ENCODE measurements at regions not wholly inside any gene's neighbourhood (a gene's known extent, or its start where the extent isn't known, plus 50 kb on each side); places are given as distances from the start of the nearest gene placed in this dataset.

DNA sequence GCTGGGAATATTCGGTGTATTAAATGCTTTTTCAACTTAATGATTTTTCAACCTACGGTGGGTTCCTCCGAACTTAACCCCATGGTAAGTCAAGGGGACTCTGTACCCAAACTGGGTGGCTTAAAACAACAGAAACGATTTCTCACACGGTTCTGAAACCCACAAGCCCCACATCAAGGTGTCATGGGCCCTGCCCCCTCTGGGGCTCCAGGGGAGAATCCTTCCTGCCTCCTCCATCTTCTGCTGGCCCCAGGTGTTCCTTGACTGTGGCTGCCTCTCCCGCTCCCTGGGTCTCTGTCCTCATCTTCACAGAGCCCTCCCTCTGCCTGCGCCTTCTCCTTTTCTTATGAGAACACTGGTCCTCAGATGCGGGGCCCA lies 301.3 kb upstream of the SALL3 start:
- no peak for DNase-seq (ENCODE audit: low read depth)

DNA sequence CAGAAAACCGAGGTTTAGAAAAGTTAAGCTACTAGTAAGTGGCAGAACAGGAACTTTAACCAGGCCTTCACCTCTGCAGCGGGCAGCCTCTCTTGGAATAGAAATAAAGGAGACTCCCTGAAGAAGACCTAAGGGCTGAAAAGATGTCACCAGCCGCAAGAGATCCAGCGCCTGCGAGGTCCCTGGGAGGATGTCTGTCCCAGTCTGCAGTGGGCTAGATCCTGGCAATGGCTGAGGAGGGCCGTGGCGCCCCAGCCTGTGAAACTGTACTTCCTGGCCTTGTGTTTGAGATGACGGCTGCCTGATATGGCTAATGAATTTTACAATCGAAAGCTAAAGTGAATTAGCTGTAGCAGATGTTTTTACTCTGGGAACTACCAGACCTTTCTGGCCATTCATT lies 300.6 kb upstream of the SALL3 start:
- DNase-seq (ENCODE audit: low read depth), result no peak

DNA sequence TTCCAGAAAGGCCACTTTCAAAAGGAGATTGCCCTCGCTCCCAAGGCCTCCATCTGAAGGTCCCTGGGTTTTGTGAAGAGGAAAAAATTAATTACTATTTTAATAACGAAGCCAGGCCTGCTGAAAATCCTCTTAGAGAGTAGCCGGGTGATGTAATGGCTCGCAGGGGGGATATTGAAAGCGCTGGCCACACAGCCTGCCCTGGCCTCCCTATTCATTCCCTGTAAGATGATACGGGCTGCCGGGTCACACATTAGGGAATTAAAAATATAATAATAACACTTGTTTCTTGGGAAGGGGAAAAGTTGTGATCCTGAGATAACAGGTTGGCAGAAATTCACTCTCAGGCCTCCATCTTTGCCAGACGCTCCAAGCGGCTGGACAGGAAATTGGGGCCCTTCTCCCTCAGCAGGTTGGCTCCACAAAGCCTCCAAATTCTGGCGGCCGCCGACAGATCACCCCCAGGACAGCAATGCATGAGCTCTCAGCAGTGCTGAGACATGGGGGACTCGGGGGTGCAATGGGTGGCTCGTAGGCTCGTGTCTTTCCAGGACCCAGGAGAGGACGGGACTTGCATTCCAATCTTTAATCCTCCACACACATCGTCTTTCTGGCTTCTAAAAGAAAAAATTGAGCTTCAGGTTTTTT lies 299.9 kb upstream of the SALL3 start:
- DNase-seq (ENCODE audit: low read depth), result no peak

DNA sequence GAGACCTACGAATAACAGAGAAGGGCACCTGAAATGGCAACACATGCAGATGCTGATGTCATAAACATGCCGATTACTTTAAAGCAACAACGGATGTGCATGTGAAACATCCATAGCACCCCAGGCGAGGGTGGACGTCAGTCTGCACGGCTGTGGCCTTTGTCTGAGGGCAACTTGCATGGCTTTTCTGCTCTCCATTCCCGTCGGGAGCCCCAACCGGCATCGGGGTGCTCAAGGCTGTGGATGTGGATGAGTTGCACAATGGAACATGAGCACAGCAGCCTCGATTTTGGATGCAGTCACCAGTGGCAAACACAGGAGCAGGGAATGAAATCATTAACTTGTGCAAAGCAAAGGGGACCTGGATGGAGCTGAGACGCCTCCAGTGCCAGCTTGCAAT lies 298.2 kb upstream of the SALL3 start:
- no peak for DNase-seq (ENCODE audit: low read depth)

DNA sequence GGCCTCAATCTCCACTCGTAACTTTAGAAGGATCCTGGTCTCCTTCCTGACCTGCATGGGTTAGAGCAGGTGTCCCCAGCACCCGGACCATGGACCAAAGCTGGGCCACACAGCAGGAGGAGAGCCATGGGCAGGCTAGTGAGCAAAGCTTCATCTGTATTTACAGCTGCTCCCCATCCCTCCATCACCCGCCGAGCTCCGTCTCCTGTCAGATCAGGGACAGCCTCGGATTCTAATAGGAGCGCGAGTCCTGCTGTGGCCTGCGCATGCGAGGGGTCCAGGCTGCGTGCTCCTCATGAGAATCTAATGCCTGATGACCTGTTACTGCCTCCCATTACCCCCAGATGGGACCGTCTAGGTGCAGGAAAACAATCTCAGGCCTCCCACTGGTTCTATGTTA lies 297.7 kb upstream of the SALL3 start:
- no peak for DNase-seq (ENCODE audit: low read depth)

DNA sequence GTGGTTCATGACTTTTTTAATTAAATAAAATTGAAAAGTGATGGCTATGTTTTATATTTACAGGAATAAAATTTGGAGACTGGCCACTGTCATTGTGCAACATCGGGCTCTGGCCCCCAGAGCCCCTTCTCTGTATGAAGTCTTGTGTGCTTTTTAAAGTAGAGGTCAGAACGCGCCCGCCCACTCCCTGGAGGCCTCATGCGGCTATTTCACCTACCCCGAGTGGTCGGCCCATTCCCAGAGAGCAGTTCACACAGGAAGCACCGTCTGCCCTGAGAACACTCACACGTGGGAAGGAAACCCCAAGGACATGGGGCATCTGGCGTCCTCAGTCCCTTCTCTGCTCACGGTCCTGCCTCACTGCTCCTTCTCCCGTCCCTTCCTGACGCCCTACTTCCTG lies 296.9 kb upstream of the SALL3 start:
- DNase-seq (ENCODE audit: low read depth), result no peak

DNA sequence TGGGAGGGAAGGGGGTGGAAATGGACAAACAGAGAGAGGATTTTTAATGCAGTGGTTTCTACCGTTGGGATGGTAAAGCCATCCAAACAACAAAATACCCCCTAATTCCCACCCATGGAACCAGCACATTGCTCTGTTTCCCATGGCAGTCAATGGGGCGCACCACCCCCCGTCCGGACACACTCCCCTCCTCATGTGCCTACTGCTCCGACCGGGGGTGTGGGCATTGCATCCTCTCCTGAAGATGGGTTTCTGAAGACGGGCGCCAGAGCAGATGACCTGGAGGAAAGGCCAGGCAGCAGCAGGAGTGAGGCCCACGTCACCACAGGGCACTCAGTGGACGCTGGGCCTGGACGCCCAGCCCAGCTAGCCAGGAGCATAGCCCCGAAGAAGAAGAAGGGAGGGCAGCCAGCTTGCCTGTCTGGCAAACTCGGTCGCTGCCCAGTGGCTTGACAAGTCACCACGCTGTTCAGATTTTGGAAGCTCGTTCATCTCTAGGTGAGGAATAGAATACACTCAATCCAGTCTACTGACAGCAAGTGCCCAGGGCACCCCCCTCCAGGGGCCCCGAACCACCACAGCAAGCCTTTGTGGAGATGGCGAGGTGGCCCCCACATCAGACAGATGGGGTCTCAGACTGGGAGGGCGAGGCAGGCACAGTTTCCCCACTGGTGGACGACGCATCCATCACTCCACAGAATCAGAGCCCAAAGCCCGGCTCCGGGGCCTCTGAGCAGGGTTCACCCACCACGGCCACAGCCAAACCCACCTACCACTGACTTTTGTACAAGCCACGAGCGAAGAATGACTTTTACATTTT lies 296.2 kb upstream of the SALL3 start:
- DNase-seq (ENCODE audit: low read depth), result no peak

DNA sequence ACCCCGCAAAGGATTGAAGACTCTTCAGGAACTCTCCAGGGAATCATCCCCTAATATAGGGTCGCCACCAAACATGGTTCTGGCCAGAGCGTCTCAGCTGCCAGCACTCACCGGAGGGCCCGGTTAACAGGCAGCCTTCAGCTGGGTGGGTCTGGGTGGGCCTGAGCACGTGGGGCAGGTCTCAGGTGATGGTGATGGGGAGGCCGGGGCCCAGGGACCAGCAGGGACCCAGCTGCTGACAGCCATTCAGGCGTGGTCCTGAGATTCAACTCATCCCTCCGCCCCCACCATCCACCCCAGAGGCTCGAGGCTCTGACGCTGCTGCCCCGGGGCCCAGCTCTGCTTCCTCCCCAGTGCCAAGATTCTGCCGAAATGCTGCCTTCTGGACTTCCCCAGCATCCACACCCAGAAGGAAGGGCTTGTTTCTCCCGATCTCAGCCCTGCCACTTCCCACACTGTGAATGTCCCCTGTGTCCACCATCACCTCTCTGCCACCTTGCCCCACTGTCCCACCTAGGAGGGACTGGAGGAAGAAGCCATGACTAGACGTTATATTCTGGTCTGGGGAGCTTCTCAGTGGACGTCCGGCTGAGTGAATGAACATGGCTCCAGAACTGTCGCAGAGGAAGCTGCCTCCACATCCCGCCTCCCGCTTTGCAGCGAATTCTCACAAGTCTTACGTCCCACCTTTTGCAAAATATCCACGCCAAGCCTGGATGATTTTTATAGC lies 294.2 kb upstream of the SALL3 start:
- DNase-seq (ENCODE audit: low read depth), result no peak

DNA sequence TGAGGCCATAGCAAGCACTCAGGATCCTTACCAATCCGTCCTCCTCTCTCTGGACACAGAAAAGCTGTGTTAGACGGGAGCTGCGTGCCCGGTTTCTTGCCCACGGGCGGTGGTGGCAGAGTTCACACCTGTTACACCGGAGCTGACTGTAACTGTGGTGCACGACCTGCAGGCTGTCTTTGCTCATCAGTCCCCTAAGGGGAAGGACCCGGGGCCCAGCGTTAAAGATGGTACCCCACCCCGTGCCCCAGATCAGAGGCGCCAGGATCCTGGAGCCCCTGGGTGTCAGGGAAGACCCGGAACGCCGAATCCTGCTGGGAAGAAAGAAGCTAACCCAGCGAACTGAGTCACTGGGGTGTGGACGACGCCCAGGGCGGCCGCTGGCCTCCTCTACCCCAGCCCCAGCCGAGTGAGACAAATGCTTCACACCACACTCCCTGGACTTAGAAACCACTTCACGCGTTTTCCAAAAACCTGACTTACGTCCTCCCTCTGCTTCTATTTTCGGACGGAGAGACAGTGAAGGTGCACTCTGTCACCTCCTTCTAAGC lies 293.6 kb upstream of the SALL3 start:
- no peak for DNase-seq (ENCODE audit: low read depth)

DNA sequence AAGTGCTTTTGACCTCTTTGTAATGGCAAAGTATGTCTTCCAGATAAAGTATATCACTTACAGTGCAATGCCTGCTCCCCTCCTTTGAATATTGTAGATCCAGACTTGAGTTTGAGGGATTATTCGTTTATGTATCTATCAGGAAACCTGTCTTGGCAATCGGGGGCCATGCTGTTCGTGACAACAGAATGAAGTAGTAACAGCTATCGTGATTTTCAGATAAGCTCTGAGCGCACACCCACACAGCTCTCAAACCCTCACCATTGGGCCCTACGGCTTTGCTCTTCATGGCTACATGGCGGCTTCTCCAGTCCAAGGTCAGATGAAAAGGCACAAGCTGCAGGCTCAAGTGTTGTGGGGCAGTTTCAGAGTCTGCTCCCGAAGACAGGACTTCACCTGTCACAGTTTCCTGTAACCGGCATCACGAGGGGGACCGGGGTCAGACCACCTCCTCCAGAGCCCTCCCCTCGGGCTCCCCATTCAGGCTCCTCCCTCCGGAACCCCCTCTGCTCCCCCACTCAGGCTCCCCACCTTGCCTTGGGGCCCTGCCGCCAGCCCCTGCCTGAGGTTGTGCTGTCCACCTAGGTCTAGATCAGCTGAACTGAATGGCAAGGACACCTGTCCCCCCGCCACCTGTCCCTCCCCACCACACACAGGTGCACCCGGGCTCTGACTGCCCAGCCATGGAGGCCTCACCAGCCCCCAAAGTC lies 292.5 kb upstream of the SALL3 start:
- DNase-seq (ENCODE audit: low read depth), result no peak

DNA sequence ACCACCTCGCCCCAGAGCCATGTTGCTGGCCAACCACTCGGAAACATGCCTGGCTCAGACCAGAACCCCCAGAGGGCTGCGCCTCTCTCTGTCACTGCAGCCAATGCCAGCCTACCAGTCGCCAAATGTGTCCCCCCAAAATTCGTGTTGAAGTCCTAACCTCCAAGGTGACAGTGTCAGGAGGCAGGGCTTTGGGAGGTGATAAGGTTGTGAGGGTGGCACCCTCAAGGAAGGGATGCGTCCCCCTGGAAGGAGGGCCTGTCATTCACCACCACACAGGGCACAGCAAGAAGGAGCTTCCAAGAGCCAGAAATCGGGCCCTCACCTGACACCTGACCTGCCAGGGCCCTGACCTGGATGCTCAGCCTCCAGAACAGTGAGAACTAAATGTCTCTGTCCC lies 291.9 kb upstream of the SALL3 start:
- DNase-seq (ENCODE audit: low read depth), result no peak

DNA sequence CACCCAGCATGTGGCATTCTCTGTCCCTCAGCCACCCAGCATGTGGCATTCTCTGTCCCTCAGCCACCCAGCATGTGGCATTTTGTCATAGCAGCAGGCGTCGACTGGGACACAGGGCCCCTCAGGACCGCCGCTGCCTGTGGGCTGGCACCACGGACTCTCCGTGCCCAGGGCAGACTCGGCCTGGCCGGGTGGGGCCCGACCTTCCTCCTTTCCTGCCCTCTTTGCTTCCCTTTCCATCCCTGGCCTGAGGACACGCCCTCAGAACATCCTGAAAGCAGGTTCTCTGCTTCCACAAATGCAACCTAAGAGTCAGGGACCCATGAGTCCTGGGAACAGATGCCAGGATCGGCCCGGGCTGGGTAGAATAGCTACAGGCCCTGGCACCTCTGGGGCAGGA lies 291.4 kb upstream of the SALL3 start:
- no peak for DNase-seq (ENCODE audit: low read depth)

DNA sequence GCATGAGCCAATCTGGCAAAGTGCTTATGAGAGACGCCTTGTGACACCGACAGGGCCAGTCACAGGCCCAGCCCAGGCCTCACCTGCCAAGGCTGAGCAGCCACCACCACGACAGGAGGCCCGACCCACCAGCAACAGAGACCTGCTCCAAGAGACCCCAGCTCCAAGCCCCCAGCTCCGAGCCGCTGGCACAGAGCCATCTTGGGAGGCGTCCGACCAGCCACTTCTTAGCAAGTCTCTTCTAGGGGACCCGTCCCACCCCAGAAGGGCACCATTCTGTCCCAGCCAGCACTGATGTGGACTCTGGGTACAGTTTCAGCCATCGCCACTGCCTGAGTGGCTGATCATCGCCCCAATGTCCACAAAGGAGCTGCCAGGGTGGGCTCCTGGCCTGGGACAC lies 290.7 kb upstream of the SALL3 start:
- DNase-seq (ENCODE audit: low read depth), result no peak

DNA sequence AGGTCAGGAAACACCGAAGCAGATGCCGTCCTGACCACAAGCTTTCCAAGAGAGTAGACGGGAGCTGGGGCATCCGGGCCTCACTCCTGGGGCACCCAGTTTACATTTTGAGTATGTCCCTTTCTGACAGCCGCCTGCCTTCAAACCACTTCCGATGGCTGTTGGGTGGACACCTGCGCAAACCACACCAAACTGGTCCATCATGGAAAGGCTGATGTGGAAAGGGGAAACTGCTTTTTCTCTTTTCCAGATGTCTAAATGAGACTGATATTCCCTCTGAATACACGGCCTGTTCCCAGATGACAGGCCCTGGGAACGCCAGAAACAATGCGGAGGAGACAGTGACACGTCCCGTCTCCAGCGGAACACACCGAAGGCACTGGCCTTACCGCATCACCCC lies 290.0 kb upstream of the SALL3 start:
- no peak for DNase-seq (ENCODE audit: low read depth)

DNA sequence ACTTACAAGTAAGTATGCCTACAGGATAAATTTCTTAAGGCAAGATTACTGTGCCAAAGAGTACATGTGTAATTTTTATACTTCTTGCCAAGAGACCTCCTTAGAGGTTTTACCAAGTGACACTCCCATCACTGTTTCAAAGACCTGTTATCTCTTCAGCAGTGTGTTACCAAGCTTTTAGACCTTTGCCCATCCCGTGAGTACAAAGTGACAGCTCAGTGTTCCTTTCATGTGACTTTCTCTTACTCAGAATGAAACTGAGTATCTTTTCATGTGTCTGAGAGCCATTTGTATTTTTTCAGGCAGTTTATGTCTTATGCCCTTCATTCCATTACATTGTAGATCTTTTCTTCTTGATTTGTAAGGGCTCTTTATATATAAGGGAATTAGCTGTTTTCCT lies 287.5 kb upstream of the SALL3 start:
- no peak for DNase-seq (ENCODE audit: low read depth)

DNA sequence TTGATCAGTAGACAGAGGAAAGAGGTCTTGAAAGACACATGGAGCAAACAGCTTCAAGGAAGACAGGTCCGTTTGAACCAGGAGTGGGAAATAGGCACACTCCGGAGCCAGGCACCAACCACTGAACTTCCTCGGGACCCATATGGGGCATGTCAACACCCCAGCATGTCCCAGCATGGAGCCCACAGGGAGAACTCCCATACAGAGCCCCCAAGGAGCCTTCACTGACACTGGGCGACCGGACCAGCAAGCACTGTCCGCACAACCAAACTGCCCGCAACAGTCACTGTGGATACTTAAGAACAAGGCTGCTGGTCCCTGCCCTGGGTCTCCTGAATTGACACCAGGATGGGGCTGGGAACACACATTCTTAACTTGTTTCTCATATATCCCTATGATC lies 286.2 kb upstream of the SALL3 start:
- no peak for DNase-seq (ENCODE audit: low read depth)

DNA sequence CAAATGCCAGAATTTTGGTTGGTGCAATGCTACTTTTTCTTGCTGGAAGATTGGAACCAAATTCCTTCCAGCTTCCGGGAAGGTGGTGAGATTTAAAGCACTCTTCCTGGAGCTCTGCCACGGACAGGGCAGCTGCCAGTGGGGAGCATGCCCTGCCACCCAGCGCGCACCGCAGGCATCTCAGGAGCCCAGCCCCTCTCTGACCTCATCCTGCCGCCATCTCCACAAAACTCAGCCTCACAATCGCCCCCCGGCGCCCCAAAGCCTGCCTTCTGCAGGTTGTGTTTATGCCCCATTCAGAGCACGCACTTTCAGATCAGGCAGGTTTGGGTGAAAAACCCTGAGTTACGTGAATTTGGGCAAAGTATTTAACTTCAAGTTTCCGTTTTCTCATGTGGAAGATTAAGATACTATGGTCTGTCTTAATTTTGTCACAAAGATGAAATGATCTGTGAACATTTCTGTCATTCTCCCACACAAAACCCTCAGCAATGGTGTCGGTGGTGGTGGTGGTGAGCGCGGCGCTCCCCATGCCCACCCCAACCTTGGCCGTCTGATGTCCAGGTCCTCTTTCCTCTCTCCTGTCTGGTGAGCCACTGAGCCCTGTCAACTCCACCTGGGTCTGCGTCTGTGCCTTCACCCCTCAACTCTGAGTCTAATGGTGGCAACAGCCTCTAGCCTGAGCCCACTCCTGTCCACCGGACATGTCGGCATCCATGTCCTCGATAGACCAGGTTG lies 282.8 kb upstream of the SALL3 start:
- DNase-seq (ENCODE audit: low read depth), result no peak

DNA sequence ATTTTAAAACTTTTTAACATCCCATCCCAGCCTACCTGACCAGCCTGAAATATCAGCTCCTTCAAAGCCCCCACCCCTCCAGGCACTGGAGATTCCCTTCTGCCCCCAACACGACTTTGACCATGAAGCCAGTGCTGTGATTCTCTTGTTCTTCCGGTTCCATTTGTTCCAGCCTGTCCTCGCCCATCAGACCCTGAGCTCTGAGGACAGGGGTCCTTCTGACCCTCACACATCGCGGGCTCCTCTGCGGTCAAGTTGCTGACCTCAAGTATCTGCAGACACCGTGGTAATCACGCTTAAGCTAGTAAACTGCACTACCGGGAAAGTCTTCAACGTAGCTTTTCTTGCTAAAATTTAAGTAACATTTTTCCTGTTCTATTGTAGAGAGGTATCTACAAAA lies 282.2 kb upstream of the SALL3 start:
- DNase-seq (ENCODE audit: low read depth), result no peak

DNA sequence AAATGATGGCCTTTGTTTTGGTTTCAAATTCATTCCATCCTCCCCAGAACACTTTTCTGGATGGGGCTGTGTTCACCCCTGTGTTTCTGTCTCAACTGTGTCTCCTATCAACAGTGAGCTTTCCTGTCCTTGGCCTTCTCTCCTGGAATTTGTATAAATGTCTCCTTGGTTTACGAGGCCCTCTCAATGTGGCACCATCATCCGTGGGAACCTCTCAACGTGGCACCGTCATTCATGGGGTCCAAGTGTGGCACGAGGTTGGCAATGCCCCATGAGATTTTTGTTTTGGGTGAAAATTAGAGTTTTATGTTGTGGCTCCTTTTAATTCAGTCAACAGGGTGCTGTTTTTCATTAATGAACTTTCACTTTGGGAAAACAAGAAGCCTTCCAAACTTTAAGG lies 280.7 kb upstream of the SALL3 start:
- DNase-seq (ENCODE audit: low read depth), result no peak

DNA sequence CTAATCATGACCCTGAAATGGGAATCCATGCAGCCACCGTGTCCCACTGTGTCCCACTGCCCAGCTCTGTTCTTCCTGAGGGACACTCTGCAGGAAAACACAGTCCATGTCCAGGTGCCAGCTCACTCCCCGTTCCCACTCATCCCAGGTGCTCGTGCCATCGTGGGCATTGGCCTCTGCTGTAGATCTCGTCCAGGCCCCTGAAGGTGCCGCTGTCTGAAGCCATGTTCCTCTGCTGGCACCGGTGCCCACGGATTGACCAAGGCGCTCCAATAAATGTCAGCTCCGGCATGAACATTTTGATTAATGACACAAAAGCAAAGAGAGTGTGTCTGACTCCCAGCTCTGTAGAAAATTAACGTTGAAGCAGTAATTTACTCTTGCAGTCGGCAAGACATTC lies 280.1 kb upstream of the SALL3 start:
- DNase-seq (ENCODE audit: low read depth), result no peak

DNA sequence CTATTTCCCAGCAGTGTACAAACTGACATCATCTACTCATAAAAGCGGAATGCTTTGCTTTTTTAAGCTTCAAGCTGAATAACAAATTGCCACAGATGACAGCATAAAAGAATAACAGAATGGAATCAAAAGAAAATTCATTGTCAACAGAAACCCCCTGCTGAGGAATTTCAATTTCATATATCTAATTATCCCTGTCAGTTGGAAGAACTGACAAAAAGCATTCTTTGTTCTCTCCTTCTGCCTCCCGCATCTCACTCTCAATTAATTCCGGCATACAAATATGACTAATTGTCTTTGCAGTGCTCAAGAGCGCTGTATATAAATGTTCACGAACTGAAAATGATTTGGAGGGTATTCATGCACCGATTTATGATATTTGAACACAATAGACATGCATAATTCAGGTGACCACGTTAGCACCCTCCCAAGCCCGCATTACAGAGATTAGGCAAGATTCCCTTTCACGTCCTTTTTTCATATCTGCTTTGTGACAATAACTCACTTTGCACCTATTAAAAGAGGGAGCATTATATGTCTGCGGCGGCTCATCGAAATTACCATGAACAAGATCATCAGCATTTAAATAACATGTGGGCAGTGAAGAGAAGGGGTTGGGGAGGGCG lies 277.7 kb upstream of the SALL3 start:
- no peak for DNase-seq (ENCODE audit: low read depth)
